ENCODE measurements at regions not wholly inside any gene's neighbourhood (a gene's known extent, or its start where the extent isn't known, plus 50 kb on each side); places are given as distances from the start of the nearest gene placed in this dataset.

DNA sequence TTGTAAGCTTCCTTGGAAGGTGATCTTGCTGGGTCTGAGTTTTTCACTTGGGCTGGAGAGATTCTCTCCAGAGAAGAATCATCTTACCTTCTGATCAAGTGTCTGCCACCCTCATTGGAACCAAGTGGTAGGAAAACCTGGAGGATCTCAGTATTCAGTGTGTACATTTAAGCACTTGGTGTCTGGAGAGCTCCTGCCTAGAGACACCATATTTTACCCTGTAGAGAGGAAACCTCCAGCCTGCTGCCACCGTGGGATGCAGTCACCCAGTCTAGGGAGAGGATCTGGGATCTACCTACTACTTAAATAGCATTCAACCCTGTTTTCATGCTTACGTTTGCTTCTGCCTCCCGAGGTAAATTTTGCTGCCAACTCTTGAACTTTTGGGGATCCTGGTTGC lies 274.3 kb downstream of the SV2B start:
- Histone ChIP-seq H3K36me3 (ENCODE audit: control insufficient read depth in 3 of 3, insufficient read depth in 2 of 3, low read depth in 1 of 3, low read length in 3 of 3) (no peaks in the 10 kb centered on the region), H3K4me3 (ENCODE audit: low read depth in 1 of 3, low read length in 3 of 3) (no peak overlapping the region), H3K27me3 (ENCODE audit: control insufficient read depth in 3 of 3, insufficient read depth in 3 of 3, low read length in 3 of 3) (no peaks in the 10 kb centered on the region), H3K27ac (ENCODE audit: low read depth in 1 of 3, low read length in 2 of 3) (no peak overlapping the region), H3K9me3 (ENCODE audit: control insufficient read depth in 2 of 2, insufficient read depth in 1 of 2, low read depth in 1 of 2, low read length in 1 of 2) (no peaks in the 10 kb centered on the region), H3K4me1 (ENCODE audit: control insufficient read depth in 3 of 3, insufficient read depth in 2 of 3, low read depth in 1 of 3, low read length in 2 of 3) (no peaks in the 10 kb centered on the region)
- DNase-seq (no peak), FAIRE-seq (no peak)
- 74 to 83% (median 81%) methylated on average over 3 of the region's 3 CpGs for WGBS, 3 donors

DNA sequence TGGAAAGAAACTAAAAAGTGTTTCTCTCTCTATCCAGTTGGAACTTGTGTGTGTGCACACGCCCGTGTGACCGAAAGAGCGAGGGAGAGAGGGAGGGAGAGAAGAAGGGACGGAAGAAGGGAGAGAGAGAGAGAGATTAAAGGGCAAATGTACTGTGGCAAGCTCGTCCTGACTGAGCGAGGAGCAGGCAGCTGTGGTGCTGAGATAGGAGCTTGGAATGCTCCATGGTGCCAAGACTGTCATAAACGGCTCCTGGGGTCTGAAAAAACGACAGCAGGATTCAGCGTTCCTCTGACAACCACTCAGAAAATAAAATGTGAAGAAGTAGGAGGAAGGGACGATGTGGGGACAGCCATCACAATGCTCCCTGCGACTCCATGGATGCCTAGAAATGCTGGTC lies 276.0 kb downstream of the SV2B start:
- WGBS, 3 donors, result 17 to 57% (median 30%) methylated on average over 12 of the region's 12 CpGs
- FAIRE-seq, result no peak
- H3K27me3 ChIP-seq (ENCODE audit: control insufficient read depth in 3 of 3, insufficient read depth in 3 of 3, low read length in 3 of 3), result no peaks in the 10 kb centered on the region

DNA sequence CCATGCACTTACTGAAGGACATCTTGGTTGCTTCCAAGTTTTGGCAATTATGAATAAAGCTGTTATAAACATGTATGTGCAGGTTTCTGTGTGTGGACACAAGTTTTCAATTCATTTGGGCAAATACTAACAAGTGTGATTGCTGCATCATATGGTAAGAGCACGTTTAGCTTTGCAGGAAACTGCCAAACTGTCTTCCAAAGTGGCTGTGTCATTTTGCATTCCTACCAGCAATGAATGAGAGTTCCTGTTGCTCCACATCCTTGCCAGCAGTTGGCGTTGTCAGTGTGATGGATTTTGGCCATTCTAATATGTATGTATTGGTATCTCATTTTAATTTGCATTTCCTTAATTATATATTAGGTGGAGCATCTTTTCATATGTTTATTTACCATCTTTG lies 280.1 kb downstream of the SV2B start:
- H3K9me3 ChIP-seq (ENCODE audit: control insufficient read depth in 2 of 2, insufficient read depth in 1 of 2, low read depth in 1 of 2, low read length in 1 of 2), result no peaks in the 10 kb centered on the region
- no peaks in the 10 kb centered on the region for H3K4me1 ChIP-seq (ENCODE audit: control insufficient read depth in 3 of 3, insufficient read depth in 2 of 3, low read depth in 1 of 3, low read length in 2 of 3)
- H3K27ac ChIP-seq (ENCODE audit: low read depth in 1 of 3, low read length in 2 of 3), result no peak overlapping the region
- no peak overlapping the region for H3K4me3 ChIP-seq (ENCODE audit: low read depth in 1 of 3, low read length in 3 of 3)
- DNase-seq (no peak), FAIRE-seq (no peak)
- H3K27me3 ChIP-seq (ENCODE audit: control insufficient read depth in 3 of 3, insufficient read depth in 3 of 3, low read length in 3 of 3), result no peaks in the 10 kb centered on the region
- no peaks in the 10 kb centered on the region for H3K36me3 ChIP-seq (ENCODE audit: control insufficient read depth in 3 of 3, insufficient read depth in 2 of 3, low read depth in 1 of 3, low read length in 3 of 3)
- 44 to 71% (median 68%) methylated on average over 2 of the region's 2 CpGs for WGBS, 3 donors

More for the DNA sequence above, 276.0 kb downstream of the SV2B start:
- Histone ChIP-seq H3K27ac (ENCODE audit: low read depth in 1 of 3, low read length in 2 of 3) (no peak overlapping the region), H3K4me1 (ENCODE audit: control insufficient read depth in 3 of 3, insufficient read depth in 2 of 3, low read depth in 1 of 3, low read length in 2 of 3) (no peaks in the 10 kb centered on the region), H3K9me3 (ENCODE audit: control insufficient read depth in 2 of 2, insufficient read depth in 1 of 2, low read depth in 1 of 2, low read length in 1 of 2) (no peaks in the 10 kb centered on the region), H3K36me3 (ENCODE audit: control insufficient read depth in 3 of 3, insufficient read depth in 2 of 3, low read depth in 1 of 3, low read length in 3 of 3) (no peaks in the 10 kb centered on the region), H3K4me3 (ENCODE audit: low read depth in 1 of 3, low read length in 3 of 3) (no peak overlapping the region)
- DNase-seq, result peak; percentile 15 to 19

DNA sequence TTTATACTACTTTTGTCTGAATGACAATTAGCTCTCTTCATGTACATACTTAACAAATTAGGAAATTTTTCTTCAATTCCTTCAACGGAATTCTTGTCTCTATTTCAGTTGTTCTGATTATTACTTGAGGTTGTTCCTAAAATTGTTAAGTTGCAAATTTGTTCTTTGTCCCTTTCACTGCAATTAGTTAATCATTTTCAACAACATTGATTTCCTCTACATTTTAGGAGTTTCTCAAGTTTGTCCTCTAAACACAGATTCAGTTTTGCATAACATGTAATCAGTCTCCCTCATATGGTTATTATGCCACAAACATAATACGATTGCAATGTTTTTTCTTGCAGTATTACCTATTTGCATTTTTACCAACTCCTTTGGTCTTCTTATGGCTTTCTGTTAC lies 283.5 kb downstream of the SV2B start:
- DNase-seq (no peak), FAIRE-seq (no peak)
- H3K4me3 ChIP-seq (ENCODE audit: low read depth in 1 of 3, low read length in 3 of 3), result no peak overlapping the region
- WGBS, 3 donors, result 83 to 86% (median 86%) methylated on average over 2 of the region's 2 CpGs
- H3K27ac ChIP-seq (ENCODE audit: low read depth in 1 of 3, low read length in 2 of 3), result no peak overlapping the region
- no peaks in the 10 kb centered on the region for H3K4me1 ChIP-seq (ENCODE audit: control insufficient read depth in 3 of 3, insufficient read depth in 2 of 3, low read depth in 1 of 3, low read length in 2 of 3)
- H3K36me3 ChIP-seq (ENCODE audit: control insufficient read depth in 3 of 3, insufficient read depth in 2 of 3, low read depth in 1 of 3, low read length in 3 of 3), result no peaks in the 10 kb centered on the region
- no peaks in the 10 kb centered on the region for H3K27me3 ChIP-seq (ENCODE audit: control insufficient read depth in 3 of 3, insufficient read depth in 3 of 3, low read length in 3 of 3)
- H3K9me3 ChIP-seq (ENCODE audit: control insufficient read depth in 2 of 2, insufficient read depth in 1 of 2, low read depth in 1 of 2, low read length in 1 of 2), result no peaks in the 10 kb centered on the region

DNA sequence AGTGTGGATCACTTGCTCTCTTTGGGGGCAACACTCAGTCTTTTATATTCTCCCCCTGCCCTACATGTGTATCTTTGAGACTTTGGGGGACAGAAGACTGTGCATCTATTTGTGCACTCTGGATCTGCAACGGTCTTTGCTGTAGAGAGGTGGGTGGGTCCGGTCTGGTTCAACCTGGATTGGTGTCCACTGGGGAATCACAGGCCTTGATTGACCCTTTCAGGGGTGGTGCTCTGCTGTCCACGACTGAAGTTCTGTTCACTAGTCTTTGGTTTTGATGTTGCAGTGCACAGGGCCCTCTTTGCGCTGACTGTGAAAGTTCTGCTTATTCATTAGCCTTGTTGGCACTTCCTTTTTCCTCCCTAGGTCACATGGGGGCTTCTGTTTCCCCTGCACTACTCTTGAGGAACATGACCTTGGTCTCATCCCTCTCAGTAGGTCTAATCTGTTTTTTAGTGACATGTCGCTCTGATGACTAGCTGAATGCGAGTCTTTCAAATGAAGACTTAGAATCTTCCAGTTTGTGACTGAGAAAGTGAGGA lies 284.2 kb downstream of the SV2B start:
- H3K27me3 ChIP-seq (ENCODE audit: control insufficient read depth in 3 of 3, insufficient read depth in 3 of 3, low read length in 3 of 3), result no peaks in the 10 kb centered on the region
- H3K4me3 ChIP-seq (ENCODE audit: low read depth in 1 of 3, low read length in 3 of 3), result no peak overlapping the region
- 82 to 92% (median 86%) methylated on average over 6 of the region's 6 CpGs for WGBS, 3 donors
- H3K4me1 ChIP-seq (ENCODE audit: control insufficient read depth in 3 of 3, insufficient read depth in 2 of 3, low read depth in 1 of 3, low read length in 2 of 3), result no peaks in the 10 kb centered on the region
- FAIRE-seq, result no peak
- H3K36me3 ChIP-seq (ENCODE audit: control insufficient read depth in 3 of 3, insufficient read depth in 2 of 3, low read depth in 1 of 3, low read length in 3 of 3), result no peaks in the 10 kb centered on the region
- no peaks in the 10 kb centered on the region for H3K9me3 ChIP-seq (ENCODE audit: control insufficient read depth in 2 of 2, insufficient read depth in 1 of 2, low read depth in 1 of 2, low read length in 1 of 2)
- H3K27ac ChIP-seq (ENCODE audit: low read depth in 1 of 3, low read length in 2 of 3), result no peak overlapping the region
- no peak for DNase-seq

DNA sequence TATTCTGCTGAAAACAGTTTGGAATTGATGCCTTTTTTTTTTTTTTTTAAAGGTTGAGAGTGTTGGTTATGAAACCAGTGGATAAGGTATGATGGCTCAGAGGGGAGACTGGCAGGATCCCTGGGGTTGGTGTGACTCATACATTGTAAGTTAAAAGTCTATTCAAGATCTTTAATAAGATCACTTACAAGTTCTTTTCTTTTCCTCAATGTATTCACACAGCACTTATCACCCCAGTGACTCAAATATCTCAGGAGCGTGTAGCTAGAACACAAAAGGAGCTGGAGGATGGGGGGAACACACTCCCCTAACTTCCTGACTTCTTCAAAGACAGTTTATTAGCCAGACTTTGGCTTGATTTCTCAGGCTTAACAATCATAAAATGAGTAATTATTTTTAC lies 285.3 kb downstream of the SV2B start:
- DNase-seq (peak; percentile 54 to 61), FAIRE-seq (no peak)
- no peaks in the 10 kb centered on the region for H3K4me1 ChIP-seq (ENCODE audit: control insufficient read depth in 3 of 3, insufficient read depth in 2 of 3, low read depth in 1 of 3, low read length in 2 of 3)
- no peak overlapping the region for H3K4me3 ChIP-seq (ENCODE audit: low read depth in 1 of 3, low read length in 3 of 3)
- no peak overlapping the region for H3K27ac ChIP-seq (ENCODE audit: low read depth in 1 of 3, low read length in 2 of 3)
- no peaks in the 10 kb centered on the region for H3K9me3 ChIP-seq (ENCODE audit: control insufficient read depth in 2 of 2, insufficient read depth in 1 of 2, low read depth in 1 of 2, low read length in 1 of 2)
- no peaks in the 10 kb centered on the region for H3K27me3 ChIP-seq (ENCODE audit: control insufficient read depth in 3 of 3, insufficient read depth in 3 of 3, low read length in 3 of 3)
- WGBS, 3 donors, result 0 to 27% (median 11%) methylated on average over 1 of the region's 1 CpG
- H3K36me3 ChIP-seq (ENCODE audit: control insufficient read depth in 3 of 3, insufficient read depth in 2 of 3, low read depth in 1 of 3, low read length in 3 of 3), result no peaks in the 10 kb centered on the region

DNA sequence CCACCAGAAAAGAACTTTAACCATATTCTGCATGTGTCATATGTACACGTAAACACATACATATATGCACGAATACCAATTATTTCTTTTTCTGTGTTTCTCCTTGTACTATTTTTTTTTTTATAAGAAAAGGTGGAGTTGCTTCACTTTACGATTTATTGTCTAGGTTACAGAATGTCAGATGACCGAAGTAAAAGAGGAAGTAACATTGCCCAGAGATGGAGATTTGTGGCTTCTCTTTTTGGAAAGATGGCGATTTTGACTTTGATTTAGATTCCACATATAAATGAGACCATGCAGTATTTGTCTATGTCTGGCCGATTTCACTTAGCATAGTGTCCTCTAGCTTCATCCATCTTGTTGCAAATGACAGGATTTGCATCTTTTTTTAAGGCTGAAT lies 293.1 kb downstream of the SV2B start:
- Histone ChIP-seq H3K9me3 (ENCODE audit: control insufficient read depth in 2 of 2, insufficient read depth in 1 of 2, low read depth in 1 of 2, low read length in 1 of 2) (no peaks in the 10 kb centered on the region), H3K4me3 (ENCODE audit: low read depth in 1 of 3, low read length in 3 of 3) (no peak overlapping the region), H3K27me3 (ENCODE audit: control insufficient read depth in 3 of 3, insufficient read depth in 3 of 3, low read length in 3 of 3) (no peaks in the 10 kb centered on the region), H3K4me1 (ENCODE audit: control insufficient read depth in 3 of 3, insufficient read depth in 2 of 3, low read depth in 1 of 3, low read length in 2 of 3) (no peaks in the 10 kb centered on the region), H3K36me3 (ENCODE audit: control insufficient read depth in 3 of 3, insufficient read depth in 2 of 3, low read depth in 1 of 3, low read length in 3 of 3) (no peaks in the 10 kb centered on the region), H3K27ac (ENCODE audit: low read depth in 1 of 3, low read length in 2 of 3) (no peak overlapping the region)
- DNase-seq (no peak), FAIRE-seq (no peak)
- 71 to 83% (median 76%) methylated on average over 6 of the region's 6 CpGs for WGBS, 3 donors

DNA sequence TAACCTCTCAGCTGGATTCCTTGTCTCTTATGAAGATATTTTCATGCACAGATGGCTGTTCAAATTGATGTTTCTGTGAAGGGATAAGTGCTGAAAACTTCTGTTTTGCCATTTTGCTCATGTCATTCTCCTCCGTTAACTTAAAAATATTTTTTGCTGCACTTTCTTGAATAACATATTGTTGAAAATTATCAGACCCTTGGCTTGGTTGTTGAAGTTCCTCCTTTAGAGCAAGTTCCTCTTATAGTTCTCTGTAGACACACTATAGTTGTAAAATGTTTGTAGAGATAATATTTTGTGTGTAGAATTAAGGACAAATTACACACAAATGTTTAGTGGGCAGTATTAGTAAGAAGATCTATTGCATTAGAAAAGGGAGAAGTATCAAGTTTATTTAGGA lies 300.4 kb downstream of the SV2B start:
- peaks cover 0 to 8% of the 10 kb centered on the region in 2 donors for H3K9me3 ChIP-seq (ENCODE audit: control insufficient read depth in 2 of 2, insufficient read depth in 1 of 2, low read depth in 1 of 2, low read length in 1 of 2)
- WGBS, 3 donors, result 76 to 95% (median 93%) methylated on average over 1 of the region's 1 CpG
- DNase-seq, result no peak
- H3K36me3 ChIP-seq (ENCODE audit: control insufficient read depth in 3 of 3, insufficient read depth in 2 of 3, low read depth in 1 of 3, low read length in 3 of 3), result no peaks in the 10 kb centered on the region
- FAIRE-seq, result no peak
- H3K4me1 ChIP-seq (ENCODE audit: control insufficient read depth in 3 of 3, insufficient read depth in 2 of 3, low read depth in 1 of 3, low read length in 2 of 3), result no peaks in the 10 kb centered on the region
- no peak overlapping the region for H3K4me3 ChIP-seq (ENCODE audit: low read depth in 1 of 3, low read length in 3 of 3)
- H3K27ac ChIP-seq (ENCODE audit: low read depth in 1 of 3, low read length in 2 of 3), result no peak overlapping the region
- peaks cover 0 to 3% (median 0%) of the 10 kb centered on the region in 3 donors for H3K27me3 ChIP-seq (ENCODE audit: control insufficient read depth in 3 of 3, insufficient read depth in 3 of 3, low read length in 3 of 3)

DNA sequence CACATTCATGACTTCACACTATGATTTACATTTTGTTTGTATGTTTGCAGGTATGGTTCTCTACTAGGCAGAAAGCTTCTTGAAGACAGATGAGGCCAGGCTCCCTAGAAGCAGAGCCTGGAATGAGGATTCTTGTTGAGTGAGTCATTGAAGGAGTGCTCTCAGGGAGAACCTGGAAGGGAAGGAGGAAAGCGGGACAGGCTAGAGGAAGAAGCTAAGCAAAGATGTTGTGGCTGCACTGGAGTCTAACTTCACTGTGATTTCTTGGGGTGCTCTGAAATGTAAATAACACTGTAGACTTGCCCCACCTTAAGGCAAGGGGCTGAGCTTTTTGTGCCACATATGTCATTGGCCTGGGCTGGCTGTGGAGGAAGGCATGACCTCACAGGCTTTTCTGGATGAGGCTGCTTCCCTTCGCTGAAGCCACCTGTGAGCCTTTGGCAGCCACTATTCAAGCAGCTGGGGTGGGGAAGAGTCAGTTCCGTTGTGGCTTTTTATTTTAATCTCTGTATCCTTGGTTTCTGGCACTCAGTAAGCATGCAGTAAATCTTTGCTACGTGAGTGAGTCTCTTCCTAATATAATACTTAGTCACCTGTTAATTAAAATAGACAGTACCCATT lies 307.3 kb downstream of the SV2B start:
- WGBS, 3 donors, result 16 to 30% (median 30%) methylated on average over 4 of the region's 4 CpGs
- Histone ChIP-seq H3K4me3 (ENCODE audit: low read depth in 1 of 3, low read length in 3 of 3) (no peak overlapping the region), H3K4me1 (ENCODE audit: control insufficient read depth in 3 of 3, insufficient read depth in 2 of 3, low read depth in 1 of 3, low read length in 2 of 3) (no peaks in the 10 kb centered on the region), H3K9me3 (ENCODE audit: control insufficient read depth in 2 of 2, insufficient read depth in 1 of 2, low read depth in 1 of 2, low read length in 1 of 2) (no peaks in the 10 kb centered on the region), H3K36me3 (ENCODE audit: control insufficient read depth in 3 of 3, insufficient read depth in 2 of 3, low read depth in 1 of 3, low read length in 3 of 3) (no peaks in the 10 kb centered on the region), H3K27me3 (ENCODE audit: control insufficient read depth in 3 of 3, insufficient read depth in 3 of 3, low read length in 3 of 3) (peaks cover 0 to under 1% (median 0%) of the 10 kb centered on the region in 3 donors), H3K27ac (ENCODE audit: low read depth in 1 of 3, low read length in 2 of 3) (no peak overlapping the region)
- FAIRE-seq, result no peak
- DNase-seq, result peak; percentile 45 to 57

Data from small intestine (tissue), 7 donors.